GM18519 (cell line): ENCODE measurements at regions not wholly inside any gene's neighbourhood (a gene's known extent, or its start where the extent isn't known, plus 50 kb on each side); places are given as distances from the start of the nearest gene placed in this dataset.

Experiments used
- ATAC-seq: cut with Tn5 transposase; IDR thresholded peaks from one replicate; pipeline ENCODE4 v1.9.1; 2021; ENCODE audit warnings: mild to moderate bottlenecking, moderate library complexity; ENCODE audit not compliant: unreplicated experiment, low FRiP score

- ATAC-seq: no peak
Observed at GRCh38 chr17:70230850-70231640, 61.7 kb downstream of the KCNJ2 start.

DNA sequence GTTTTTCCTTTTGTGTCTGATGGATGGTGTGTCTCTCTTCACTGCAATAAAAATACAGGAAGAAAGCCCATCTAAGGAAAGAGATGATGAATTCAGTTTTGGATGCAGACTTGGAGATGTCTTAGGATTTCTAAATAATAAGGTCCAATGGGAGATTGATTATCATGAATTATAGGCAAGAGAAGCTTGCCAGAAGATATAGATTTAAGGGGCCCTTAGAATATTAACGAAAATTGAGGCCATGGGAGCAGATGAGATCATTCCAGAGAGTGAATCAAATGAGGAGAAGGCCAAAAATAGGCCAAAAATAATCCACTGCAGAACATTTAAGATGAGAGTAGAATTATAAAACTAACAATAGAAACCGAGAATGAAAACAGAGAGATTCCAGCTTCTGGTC lies 63.1 kb downstream of the KCNJ2 start:
- ATAC-seq: no peak

GRCh38 chr17:70235252-70235651 lies 65.9 kb downstream of the KCNJ2 start:
- ATAC-seq: no peak

- ATAC-seq: no peak
Observed at GRCh38 chr17:70238228-70238627, 68.9 kb downstream of the KCNJ2 start.

DNA sequence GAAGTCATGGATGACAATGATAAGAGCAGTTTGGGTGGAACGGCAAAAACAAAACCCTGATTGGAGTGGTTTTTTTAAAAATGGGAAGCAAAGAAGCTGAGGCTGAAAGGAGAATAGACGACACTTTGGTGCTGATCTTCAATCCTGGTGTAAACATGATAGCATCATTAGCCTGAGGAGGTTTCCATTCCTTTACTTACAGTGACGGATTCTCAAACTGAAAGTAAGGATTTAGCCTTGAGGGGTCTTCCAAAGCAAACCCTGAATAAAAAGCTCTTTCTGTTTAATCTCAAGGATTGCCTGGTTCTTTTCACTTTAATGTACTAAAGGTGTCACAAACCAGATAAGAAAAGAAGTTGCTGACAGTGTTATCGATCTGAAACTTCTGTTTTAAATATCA lies 69.3 kb downstream of the KCNJ2 start:
- no peak for ATAC-seq

DNA sequence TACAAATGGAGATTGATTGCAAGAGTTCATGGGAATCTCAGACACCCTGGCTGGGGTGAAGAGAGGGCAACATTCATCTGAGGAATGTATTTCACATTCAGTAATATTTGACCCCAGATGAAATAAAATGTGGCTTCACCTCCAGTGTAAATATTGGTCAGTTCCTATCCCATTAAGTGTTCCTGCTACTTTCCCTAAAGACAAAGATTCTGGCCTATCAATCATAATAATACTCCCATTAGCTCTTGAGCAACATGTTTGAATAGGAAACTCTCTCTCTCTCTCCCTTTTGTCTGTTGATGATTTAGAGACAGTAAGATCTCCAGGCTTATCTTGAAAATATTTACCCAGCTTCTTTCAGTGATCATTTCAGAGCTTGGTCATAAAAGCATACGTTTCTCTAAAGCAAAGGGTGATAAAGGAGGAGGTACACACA lies 70.1 kb downstream of the KCNJ2 start:
- ATAC-seq: no peak

DNA sequence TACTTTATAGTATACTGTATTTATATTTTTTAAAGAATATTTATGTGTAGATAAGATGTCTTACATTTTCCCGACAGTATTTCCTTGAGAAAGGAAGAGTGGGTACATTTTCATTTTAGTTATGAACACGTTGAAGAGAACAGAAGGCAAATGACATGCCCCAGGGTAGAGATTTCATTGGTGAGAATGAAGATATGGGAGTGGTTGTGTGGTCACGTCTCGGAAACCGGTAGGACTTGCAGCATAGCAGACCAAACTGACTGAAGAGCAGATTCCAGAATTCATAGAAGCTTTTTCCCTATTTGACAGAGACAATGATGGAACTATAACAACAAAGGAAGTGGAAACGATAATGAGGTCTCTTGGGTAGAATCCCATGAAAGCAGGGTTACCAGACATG lies 71.7 kb downstream of the KCNJ2 start:
- ATAC-seq: no peak

DNA sequence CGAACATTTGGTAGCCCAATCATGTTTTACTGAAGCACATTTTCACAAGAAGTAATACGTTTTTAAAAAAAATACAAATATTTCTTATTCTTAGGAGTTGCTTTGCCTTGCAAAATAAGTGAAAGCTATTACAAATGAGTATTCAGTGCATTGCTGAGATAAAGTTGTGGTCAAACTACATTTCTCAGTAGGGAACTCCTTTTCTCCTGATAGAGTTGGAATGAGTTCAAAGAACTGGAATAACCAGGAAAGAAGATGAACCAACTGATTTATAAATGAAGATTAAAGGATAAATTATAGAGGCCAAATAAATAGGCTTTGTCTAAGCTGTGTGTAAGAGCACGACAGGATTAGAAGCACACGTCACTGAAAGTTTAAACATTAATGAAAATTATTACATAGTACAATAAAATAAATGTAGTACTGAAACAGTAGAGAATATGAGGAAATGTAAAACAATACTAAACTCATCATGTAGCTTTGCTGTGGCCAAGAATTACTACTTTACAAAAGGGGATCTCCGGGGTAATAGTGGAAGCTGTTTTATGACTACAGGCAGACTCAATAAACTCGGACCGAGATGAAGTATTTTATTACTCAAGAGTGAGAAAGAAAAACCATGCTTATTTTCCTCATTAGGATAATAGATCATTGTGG lies 73.6 kb downstream of the KCNJ2 start:
- ATAC-seq: no peak

- ATAC-seq: no peak
Observed at GRCh38 chr17:70251706-70252105, 82.4 kb downstream of the KCNJ2 start.

DNA sequence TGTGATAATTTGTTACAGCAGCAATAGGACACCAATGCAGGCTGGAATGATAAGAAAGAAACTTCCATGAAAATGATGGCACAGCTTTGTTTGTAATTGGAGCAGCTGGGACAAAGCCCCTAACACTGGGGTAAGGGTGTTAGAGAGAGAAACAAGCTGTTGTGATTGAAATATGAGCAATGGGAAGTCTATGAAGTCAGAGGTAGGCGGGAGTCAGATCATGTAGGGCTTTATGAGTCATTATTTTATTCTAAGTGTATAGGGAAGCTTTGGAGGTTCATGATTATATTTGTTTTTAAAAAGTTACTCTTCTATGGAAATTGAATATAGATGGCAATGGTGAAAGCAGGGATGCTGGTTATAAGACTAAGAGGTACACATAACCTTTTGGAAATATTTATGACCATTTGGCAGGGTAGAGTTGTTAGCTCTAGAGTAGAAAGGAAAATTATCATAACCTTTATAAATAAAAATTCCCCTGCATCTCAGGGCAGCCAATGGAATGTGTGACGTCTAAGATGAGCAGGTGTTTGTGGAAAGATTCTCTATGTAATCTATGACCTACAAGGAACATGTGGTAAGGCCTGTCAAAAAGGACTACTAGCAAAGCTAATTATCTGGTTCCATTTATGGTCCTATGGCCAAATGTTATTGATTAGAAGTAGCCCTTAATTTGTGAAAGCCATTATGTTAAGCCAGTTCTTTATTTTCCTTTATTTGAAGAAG lies 85.6 kb downstream of the KCNJ2 start:
- no peak for ATAC-seq

GRCh38 chr17:70256751-70257150 lies 87.4 kb downstream of the KCNJ2 start:
- no peak for ATAC-seq

DNA sequence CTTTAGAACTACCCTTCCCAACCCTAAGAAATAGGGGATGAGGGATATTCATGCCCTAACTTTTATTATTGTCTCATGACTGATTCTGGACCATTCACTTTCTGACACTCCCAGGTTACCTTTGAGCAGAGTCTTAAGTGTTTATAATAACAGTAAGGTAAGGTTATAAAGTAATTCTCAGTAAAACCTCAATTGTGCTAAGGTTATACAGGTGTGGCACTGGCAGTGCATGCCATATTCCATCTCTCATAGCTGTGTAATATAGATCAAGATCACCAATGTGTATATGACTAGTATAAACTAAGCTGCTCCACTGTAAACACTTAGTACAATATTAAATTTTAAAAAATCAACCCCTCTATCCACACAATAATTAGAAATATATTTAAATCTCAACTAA lies 89.1 kb downstream of the KCNJ2 start:
- ATAC-seq: no peak

DNA sequence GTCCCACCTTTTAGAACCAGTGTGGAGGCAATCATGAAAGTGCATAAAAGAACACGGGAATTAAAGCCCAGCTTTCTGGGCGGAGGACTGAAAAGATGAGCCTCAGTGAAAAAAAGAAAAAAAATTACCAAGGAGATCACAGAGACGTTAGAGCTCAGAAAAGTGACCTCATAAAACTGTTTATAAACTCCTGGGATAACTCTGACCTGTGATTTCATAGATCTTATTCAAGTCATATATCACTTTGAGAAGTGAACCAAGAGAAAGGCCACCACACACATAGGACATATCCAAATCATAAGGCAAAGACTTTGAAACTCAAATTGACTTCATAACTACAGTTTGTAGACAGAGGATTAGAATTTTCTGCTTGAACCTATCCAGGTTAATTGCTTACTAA lies 90.1 kb downstream of the KCNJ2 start:
- no peak for ATAC-seq

- ATAC-seq: no peak
Observed at GRCh38 chr17:70261170-70261569, 91.8 kb downstream of the KCNJ2 start.

- no peak for ATAC-seq
Observed at GRCh38 chr17:70265471-70265870, 96.1 kb downstream of the KCNJ2 start.

DNA sequence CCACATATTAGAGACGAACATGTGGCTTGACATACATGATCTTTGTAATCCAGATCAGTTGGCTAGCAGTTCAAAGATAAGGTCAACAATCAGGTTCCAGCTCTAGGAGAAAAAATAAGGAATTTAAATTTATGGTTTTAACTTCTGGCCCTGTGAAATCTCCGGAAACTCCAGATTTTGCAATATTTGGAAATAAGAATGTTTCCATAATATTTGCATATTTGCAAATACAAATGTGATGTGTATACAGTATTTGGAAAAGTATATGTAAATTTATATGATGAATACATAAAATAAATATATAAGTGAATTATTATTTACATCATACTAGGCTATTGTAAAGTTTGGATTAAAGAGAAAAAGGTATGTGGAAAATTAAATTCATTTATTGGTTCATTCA lies 97.1 kb downstream of the KCNJ2 start:
- ATAC-seq: no peak

DNA sequence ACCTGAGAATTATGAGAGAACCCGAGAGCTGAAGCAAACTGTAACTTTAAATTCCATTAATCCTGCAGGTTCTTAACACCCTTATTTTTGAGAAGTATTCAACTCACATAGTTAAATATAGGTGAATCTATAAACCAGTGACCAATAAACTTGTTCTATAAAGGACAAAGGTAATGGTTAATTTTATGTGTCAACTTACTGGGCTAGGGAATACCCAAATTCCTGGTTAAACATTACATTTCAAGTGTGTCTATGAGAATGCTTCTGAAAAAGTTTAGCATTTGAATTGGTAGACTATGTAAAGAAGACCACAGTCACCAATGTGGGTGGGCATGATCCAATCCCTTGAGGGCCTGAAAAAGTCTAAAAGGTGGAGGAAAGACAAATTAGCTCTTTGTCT lies 99.1 kb downstream of the KCNJ2 start:
- no peak for ATAC-seq

GRCh38 chr17:70270554-70270953 lies 101.2 kb downstream of the KCNJ2 start:
- ATAC-seq: no peak

- ATAC-seq: no peak
Observed at GRCh38 chr17:70271200-70271599, 101.9 kb downstream of the KCNJ2 start.

DNA sequence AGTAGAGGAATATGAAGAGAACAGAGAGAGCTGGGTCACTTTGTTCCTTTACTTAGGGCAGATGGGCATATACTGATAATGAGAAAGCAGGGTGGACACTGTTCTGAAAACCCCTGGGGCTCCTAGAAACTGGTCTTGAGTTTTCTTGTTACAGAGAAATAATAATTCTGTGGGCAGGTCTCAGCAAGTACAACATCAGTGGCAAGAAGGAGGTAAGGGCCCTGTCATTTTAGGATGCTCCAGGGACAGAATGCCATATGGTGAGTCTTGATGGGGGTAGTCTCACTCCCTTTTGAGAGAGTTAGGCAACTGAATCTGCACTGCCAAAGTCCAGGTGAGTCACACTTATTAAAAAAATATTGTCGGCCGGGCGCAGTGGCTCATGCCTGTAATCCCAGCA lies 102.3 kb downstream of the KCNJ2 start:
- ATAC-seq: no peak

DNA sequence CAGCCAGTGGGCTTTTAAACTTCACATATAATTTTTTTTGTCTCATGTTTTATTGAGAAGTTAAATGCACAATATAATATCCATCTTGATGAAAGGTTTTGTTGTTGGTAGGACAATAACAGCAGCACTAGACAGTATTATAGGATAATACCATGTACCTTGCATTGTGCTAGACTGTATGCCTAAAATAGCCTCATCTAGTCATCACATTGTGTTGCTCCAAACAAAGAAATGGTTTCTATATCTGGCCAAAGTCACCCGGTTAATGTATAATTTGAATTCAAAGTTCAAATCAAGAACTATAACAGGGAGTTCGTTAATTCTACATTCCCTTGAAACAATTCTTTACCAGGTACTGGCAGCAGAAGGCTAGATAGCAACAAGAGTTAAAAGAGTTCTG lies 104.9 kb downstream of the KCNJ2 start:
- ATAC-seq: no peak

DNA sequence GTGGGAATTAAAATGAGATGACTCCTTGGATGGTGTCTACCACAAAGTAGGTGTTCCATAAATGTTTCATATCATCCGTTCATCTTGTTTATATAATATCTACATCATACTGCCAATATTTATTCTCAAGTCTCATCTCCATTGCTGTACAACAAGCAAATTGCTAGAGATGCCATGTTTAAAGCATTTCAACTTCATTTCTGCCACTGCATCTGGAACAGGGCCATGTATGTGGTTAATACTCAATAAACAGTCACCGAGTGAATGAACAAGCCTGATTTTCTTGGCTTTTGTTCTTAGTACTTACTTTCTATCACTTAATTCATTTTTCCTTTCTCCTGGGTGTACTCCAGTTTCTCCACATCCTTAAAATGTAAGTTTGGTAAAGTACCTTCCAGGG lies 107.6 kb downstream of the KCNJ2 start:
- ATAC-seq: no peak
